NCI-H2171 (cell line): ENCODE measurements at regions not wholly inside any gene's neighbourhood (a gene's known extent, or its start where the extent isn't known, plus 50 kb on each side); places are given as distances from the start of the nearest gene placed in this dataset.
"Not testable (repeated sequence)": the region's sequence is repeated elsewhere in the genome, so short reads cannot be mapped to it uniquely, and the experiment has no call there.

Experiments
- DNase-seq: peaks from one replicate; lab custom pipeline; 2025; lab: John Stamatoyannopoulos, UW

DNA sequence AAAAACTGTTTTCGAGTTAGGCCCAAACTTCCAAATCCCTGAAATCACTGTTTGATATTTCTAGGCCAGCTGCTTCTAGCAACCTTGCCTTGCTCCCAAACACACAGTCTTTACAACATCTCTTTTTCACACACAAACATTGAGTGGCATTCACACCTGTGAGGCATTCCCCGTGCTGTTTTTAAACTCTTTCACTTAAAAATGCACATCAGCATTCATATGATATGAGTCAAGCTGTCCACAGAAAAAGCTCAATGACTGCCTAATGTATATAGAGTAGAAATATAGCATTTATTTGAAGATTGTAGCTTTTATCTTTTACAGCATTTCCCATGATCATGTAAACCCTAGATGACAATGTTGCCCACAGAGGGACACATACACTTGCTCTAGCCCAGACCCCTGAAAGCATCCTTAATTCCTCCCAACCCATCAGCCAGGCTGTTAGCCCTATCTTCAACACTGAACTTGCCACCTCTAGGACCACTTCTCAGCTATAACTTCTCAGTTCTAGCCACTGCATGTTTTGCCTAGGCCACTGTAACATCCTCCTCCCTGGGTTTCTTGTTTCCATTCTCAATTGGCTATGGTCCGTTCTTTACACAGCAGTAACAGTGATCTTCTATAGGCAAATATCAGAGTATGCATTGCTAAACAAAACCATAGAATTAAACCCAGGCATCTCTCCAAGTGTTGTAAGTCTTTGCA lies 782.6 kb downstream of the DIPK2A start:
- no peak for DNase-seq

DNA sequence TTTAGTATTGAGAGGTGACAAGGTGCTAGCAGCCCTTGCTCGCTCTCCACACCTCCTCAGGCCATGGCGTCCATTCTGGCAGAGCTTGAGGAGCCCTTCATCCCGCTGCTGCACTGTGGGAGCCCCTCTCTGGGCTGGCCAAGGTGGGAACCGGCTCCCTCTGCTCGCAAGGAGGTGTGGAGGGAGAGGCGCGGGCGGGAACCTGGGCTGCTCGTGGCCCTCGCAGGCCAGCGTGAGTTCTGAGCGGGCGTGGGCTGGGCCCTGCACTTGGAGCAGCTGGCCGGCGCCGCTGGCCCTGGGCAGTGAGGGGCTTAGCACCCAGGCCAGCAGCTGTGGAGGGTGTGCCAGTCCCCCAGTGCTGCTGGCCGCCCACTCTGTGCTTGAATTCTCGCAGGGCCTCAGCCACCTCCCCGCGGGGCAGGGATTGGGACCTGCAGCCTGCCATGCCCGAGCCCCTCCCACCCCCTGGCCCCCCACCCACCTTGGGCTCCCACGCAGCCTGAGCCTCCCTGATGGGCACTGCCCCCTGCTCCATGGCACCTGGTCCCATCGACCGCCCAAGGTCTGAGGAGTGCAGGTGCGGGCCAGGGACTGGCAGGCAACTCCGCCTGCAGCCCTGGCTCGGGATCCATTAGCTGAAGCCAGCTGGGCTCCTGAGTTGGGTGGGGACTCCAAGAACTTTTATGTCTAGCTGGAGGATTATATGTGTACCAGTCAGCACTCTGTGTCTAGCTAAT lies 785.2 kb downstream of the DIPK2A start:
- no peak for DNase-seq

- DNase-seq: no peak
Observed at GRCh38 chr3:144760831-144761230, 789.2 kb downstream of the DIPK2A start.

DNA sequence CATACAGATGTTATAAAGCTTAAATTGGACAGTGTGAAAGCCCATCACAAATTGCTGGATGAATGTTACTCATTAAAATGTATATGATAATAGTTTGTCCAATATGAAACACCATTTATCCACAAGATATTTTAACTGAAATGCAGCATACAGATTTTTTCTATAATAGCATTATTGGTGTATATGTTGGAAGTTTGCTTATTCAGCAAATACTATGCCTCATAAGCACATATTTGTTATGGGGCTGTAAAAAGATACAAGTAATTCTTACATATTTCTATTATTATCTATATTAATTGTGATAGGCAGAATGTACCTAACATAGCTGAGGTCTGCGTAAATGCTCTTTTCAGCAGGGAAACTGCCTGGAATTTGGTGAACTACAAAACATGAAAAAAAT lies 790.5 kb downstream of the DIPK2A start:
- no peak for DNase-seq

- no peak for DNase-seq
Observed at GRCh38 chr3:144763878-144764454, 792.3 kb downstream of the DIPK2A start.

DNA sequence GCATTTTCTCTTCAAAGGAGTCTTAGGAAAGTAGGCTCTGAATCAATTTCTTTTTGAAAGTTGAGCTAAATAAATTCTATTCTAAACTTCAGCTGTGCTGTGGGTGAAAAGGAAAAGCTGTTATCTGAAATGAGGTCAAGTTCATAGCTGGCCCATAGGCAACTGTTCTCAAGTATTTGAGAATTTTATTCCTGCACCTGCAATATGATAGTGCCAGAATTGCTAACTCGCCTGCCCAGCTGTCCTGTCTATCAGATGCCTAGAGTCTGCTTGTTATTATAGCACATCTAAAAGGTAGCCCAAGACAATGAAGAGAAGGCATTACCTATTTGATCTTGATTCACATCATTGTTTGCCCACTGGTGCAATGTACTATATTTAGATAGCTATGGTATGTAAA lies 798.7 kb downstream of the DIPK2A start:
- no peak for DNase-seq

DNA sequence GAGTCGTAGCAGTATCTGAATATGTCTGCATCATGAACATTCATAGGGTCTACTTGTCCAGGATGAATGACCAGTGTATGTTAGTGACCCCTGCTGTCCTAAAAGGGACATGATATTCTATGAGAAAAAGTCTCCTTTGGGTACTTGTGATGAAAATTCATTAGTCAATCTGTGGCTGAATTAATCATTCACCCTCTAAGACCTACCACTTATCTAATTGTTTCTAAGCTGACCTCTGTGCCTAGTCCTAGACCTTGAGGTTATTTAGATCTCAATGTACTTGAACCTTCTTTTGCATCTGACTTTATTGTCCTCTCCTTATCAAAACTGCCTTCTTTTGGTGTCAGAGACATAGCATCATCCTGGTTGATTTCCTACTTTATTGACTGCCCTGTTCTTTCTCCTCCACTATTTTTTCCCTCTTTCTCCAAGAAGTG lies 799.3 kb downstream of the DIPK2A start:
- no peak for DNase-seq

DNA sequence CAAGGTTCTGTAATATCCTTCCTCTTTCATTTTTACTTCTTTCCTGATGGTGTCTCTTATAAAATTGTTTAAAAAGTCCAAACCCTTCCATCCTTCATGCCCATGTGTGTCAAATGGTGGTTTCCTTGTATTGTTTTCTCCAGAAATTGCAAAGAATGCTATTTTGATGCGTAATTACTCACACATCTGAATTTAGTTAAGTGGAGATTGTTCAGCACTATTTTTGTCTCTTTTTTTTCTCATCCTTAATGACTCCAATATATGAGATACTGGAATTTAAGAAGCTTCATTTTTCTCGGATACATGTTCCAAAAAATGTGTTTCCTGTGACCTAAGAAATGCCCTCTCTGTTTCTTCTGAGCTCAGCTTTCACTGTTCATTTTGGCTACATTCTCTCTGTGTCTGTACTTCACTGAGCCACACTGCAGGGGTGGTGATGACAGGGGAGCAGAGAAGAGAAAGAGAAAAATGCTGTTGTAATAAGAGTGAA lies 799.8 kb downstream of the DIPK2A start:
- no peak for DNase-seq

GRCh38 chr3:144772372-144772771 lies 800.7 kb downstream of the DIPK2A start:
- DNase-seq: no peak

- no peak for DNase-seq
Observed at GRCh38 chr3:144773350-144773749, 801.7 kb downstream of the DIPK2A start.

DNA sequence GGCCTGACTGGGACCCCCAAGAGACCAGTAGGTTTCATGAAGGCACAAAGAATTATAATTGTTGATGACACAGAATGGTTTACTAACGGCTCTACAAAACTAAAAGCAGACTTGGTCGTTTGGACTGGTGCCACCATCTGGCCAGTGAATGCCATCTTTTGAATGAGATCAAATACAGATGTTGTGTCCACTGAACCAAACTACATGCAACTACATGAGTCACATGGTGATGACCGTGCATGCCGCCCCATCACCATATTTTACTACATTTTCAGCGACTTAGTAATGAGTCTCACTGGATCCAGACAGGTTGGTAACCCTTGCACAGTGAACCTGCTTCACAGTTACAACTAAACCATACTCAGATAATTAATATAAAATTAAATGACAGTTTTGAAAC lies 803.3 kb downstream of the DIPK2A start:
- DNase-seq: no peak

DNA sequence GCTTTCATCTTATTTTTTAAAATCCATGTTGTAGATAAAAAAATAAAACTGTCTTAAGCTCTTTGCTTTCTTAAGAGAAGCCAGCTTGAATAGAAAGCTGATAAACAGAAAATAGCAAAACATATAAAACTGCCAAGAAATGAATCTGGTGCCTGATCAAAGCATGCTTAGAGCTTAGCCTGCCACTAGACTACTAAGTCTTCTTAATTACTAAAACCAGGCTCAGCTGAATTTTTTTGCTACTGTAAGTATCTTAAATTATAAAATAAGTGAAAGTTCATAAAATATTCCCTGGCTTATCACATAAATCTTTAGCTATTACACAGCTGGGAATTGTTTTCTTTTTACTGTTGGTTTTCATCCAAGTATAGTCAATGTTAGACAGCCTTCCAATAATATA lies 803.9 kb downstream of the DIPK2A start:
- no peak for DNase-seq

GRCh38 chr3:144777906-144778305 lies 806.3 kb downstream of the DIPK2A start:
- DNase-seq: no peak

- DNase-seq: no peak
Observed at GRCh38 chr3:144791034-144791433, 819.4 kb downstream of the DIPK2A start.

DNA sequence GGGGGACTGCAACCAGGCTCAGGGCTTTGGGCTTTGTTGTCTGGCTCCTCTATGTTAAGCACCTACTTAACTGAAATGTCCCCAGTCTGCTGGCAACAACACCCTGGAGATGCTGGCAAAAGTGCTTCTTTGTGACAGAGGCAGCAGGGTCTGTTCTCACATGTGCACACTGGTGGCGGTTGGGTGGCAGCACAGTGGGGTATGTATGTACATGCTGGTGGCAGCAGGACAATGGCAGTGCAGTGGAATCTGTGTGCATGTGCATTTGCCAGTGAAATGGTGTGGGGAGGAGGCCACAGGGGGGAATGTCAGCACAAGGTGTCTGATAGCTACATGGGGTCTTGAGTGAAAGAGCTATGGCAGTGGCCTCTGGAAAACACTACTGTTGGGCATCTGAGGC lies 830.3 kb downstream of the DIPK2A start:
- DNase-seq: no peak

DNA sequence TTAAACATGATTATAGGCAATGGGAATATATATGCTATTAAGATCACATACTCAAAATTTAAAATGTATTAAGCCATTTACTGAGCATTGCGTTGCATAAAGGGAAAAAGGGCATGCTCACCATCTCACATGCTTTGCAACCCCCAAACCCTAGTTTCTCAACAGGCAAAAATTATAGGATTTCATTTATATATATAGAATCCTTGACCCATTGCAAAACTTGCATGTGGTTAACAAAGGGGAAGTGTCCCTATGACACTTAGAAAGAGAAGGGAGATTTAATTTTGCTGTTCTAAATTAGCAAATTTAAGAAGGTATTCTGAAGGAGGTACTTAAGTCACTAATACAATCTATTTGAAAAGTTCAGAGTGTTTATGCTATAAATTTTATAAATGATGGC lies 837.8 kb downstream of the DIPK2A start:
- DNase-seq: no peak

GRCh38 chr3:144810160-144810559 lies 838.5 kb downstream of the DIPK2A start:
- DNase-seq: no peak

DNA sequence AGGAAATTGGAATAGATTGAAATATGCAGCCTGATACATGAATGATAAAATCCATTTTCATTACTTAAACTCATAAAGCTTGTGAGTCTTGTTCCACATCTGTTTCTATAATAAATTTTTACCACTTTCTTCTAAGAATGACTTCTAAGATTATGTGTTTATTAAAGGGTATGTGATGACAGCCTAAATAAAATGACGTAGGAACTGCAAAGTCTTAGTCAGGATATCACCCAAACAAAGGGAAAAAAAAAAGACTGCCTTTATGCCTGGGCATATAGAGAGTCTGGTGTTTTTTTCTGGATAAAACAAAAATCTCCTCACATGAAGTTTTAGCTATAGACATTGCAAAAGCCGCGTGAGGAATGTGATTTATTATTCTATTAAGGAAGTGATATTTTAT lies 844.0 kb downstream of the DIPK2A start:
- DNase-seq: no peak

DNA sequence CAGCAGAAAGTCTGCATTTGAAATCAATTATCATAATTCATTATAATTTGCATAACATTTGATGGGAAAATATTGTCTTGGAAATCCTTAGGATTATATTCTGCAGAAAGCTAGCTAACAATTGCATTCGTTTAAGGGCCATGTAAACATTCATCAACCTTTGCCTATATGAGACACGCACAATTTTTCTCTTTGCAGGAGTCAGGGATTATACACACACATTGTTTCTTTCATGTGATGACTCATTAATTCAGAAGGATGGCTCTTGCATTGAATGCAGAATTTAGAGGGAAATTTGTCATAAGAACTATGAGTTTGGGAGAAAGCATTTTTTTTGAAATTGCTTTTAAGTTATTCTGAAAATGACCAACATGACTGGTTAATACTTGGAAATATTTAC lies 844.7 kb downstream of the DIPK2A start:
- no peak for DNase-seq

GRCh38 chr3:144818973-144819372 lies 847.4 kb downstream of the DIPK2A start:
- DNase-seq: no peak

DNA sequence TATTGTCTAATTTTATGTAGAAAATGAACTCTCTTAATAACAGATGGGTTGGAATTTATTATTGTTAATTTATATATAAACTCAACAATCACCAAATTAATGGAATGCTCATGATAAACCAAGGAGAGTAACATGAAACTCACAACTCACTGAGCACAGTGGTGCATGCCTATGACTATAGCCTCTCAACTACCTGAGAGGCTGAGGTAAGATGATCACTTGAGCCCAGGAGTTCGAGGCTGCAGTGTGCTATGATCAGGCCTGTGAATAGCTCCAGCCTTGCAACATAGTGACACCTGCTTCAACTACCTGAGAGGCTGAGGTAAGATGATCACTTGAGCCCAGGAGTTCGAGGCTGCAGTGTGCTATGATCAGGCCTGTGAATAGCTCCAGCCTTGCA lies 848.6 kb downstream of the DIPK2A start:
- not testable (repeated sequence) for DNase-seq

DNA sequence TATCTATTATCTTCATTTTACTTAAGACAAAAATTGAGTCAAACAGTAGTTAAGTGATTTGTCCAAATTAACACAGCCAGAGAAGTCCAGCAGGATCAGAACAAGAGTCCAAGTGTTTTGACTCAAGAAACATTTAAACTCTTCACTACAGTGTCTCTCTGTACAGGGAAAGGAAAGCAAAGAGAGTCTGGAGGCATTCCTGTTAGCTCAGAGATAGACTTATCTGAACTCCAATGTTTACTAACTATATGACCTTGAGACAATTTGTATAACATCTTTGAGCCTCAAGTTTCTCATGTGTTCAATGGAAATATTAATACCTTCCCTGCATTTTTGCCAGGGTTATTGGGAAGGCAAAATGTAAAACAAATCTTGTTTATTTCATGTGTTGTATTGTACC lies 849.1 kb downstream of the DIPK2A start:
- no peak for DNase-seq

DNA sequence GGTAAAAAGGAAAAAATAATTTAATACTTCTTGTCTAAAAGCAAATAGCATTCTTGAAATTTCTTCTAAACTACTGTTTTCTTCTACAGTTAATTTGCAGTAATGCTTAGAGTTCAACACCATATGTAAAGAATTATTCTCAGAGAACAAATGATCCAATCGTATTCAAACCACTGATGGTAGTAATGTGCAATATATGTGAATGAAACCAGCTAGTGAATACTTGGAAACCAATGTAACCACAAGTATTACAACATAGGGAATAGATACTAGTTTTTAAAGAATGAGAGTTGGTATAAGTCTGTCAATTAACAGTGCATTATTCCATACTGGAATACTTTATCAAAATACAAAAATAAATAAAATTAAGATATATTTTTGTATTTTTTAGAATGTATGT lies 850.0 kb downstream of the DIPK2A start:
- no peak for DNase-seq
